ENCODE measurements at regions not wholly inside any gene's neighbourhood (a gene's known extent, or its start where the extent isn't known, plus 50 kb on each side); places are given as distances from the start of the nearest gene placed in this dataset.
"Not testable (repeated sequence)": the region's sequence is repeated elsewhere in the genome, so short reads cannot be mapped to it uniquely, and the experiment has no call there.

- in situ Hi-C loops (cut with HindIII; ENCODE audit: low pct_unique_long_range_greater_than_20kb, low sequenced_read_pairs), result no loop called here
- TF ChIP-seq REST (IDR thresholded peaks at IDR 0.05; ENCODE audit: insufficient read depth in 1 of 2, low read depth in 2 of 2, low read length in 1 of 2) (no peak), SIN3A (IDR thresholded peaks at IDR 0.05; ENCODE audit: borderline replicate concordance, insufficient read depth, low read depth, low read length) (no peak)
- CTCF ChIA-PET, result no interaction called here
Measured at GRCh38 chr10:71014021-71014805, 125.8 kb upstream of the PCBD1 start.

GRCh38 chr10:71015674-71016073 is 127.3 kb upstream of the PCBD1 start:
- intact Hi-C loops (cut with micrococcal nuclease; ENCODE audit: unreplicated experiment) (no loop called here), in situ Hi-C loops (cut with HindIII; ENCODE audit: low pct_unique_long_range_greater_than_20kb, low sequenced_read_pairs) (no loop called here)
- Histone ChIP-seq H3K27ac (ENCODE audit: low read length) (no peak overlapping the region), H3K36me3 (ENCODE audit: control insufficient read depth, insufficient read depth, low read length) (no peaks in the 10 kb centered on the region), H3K9me3 (ENCODE audit: control insufficient read depth, insufficient read depth, low read depth, low read length) (no peaks in the 10 kb centered on the region), H3K4me3 (ENCODE audit: low read depth in 2 of 2, low read length in 2 of 2) (no peak overlapping the region), H3K27me3 (ENCODE audit: control insufficient read depth, insufficient read depth, low read length) (peaks cover 13% of the 10 kb centered on the region; the same call in 1 of the 2 replicates), H3K4me1 (ENCODE audit: control insufficient read depth, insufficient read depth, low read length) (no peaks in the 10 kb centered on the region)
- BruUV-seq (replicated peaks), result no TSS peak
- TF ChIP-seq TCF7L2 (IDR thresholded peaks at IDR 0.05; ENCODE audit: low read depth, low read length), result no peak
- TF ChIP-seq POLR2AphosphoS5 (IDR thresholded peaks at IDR 0.05; ENCODE audit: low read depth, low read length), result no peak
- TF ChIP-seq REST (IDR thresholded peaks at IDR 0.05; ENCODE audit: insufficient read depth in 1 of 2, low read depth in 2 of 2, low read length in 1 of 2), result no peak
- TF ChIP-seq SIN3A (IDR thresholded peaks at IDR 0.05; ENCODE audit: borderline replicate concordance, insufficient read depth, low read depth, low read length), result no peak
- DNase-seq (ENCODE audit: low read depth, low spot score), result no peak
- ChIA-PET POLR2A (interaction anchor here (0.7 kb wide), 1 partner anchor 747 kb away, joined by 9 read pairs; no protein-coding TSS in a partner anchor), CTCF (no interaction called here)
- no peak for ATAC-seq

More at GRCh38 chr10:71014021-71014805, 125.8 kb upstream of the PCBD1 start:
- no peak overlapping the region for H3K4me3 ChIP-seq (ENCODE audit: low read depth in 2 of 2, low read length in 2 of 2)
- DNase-seq (ENCODE audit: low read depth, low spot score) (no peak), ATAC-seq (0 out of 2 replicates have a peak, but pooled peaks have one; percentile 36)
- BruUV-seq (replicated peaks), result no TSS peak
- peaks cover 15% of the 10 kb centered on the region; the same call in 1 of the 2 replicates for H3K27me3 ChIP-seq (ENCODE audit: control insufficient read depth, insufficient read depth, low read length)
- intact Hi-C loops (cut with micrococcal nuclease; ENCODE audit: unreplicated experiment), result no loop called here
- no peaks in the 10 kb centered on the region for H3K4me1 ChIP-seq (ENCODE audit: control insufficient read depth, insufficient read depth, low read length)
- H3K9me3 ChIP-seq (ENCODE audit: control insufficient read depth, insufficient read depth, low read depth, low read length), result no peaks in the 10 kb centered on the region
- H3K27ac ChIP-seq (ENCODE audit: low read length), result no peak overlapping the region
- POLR2A ChIA-PET, result no interaction called here
- no peaks in the 10 kb centered on the region for H3K36me3 ChIP-seq (ENCODE audit: control insufficient read depth, insufficient read depth, low read length)

GRCh38 chr10:71020061-71020460 is 131.7 kb upstream of the PCBD1 start:
- BruUV-seq (replicated peaks); H3K9me3 ChIP-seq (ENCODE audit: control insufficient read depth, insufficient read depth, low read depth, low read length); POLR2A ChIA-PET; H3K36me3 ChIP-seq (ENCODE audit: control insufficient read depth, insufficient read depth, low read length); CTCF ChIA-PET; H3K27me3 ChIP-seq (ENCODE audit: control insufficient read depth, insufficient read depth, low read length); in situ Hi-C loops (cut with HindIII; ENCODE audit: low pct_unique_long_range_greater_than_20kb, low sequenced_read_pairs); DNase-seq (ENCODE audit: low read depth, low spot score); H3K27ac ChIP-seq (ENCODE audit: low read length); intact Hi-C loops (cut with micrococcal nuclease; ENCODE audit: unreplicated experiment); H3K4me3 ChIP-seq (ENCODE audit: low read depth in 2 of 2, low read length in 2 of 2); ATAC-seq; H3K4me1 ChIP-seq (ENCODE audit: control insufficient read depth, insufficient read depth, low read length): not testable (repeated sequence)

Measured in Panc1 (cell line).